Cardiac fibroblast (primary cell): ENCODE measurements at regions not wholly inside any gene's neighbourhood (a gene's known extent, or its start where the extent isn't known, plus 50 kb on each side); places are given as distances from the start of the nearest gene placed in this dataset.
A peak's percentile ranks its signal among the peaks of the same experiment; 100 is the strongest.

Experiments used
- DNase-seq, 2 donors: peaks; one replicate each; pipeline versions ENCODE4 v3.0.0 to v3.0.0-alpha.2; 2010; ENCODE audit warnings: low read depth in 2 of 2
- H3K4me3 ChIP-seq, 2 donors: replicated peaks in 1 of 2; 1 replicate in 1 of 2; 2 replicates in 1 of 2; pipeline ENCODE4 v1.5.1; 2011; ENCODE audit warnings: low read depth in 2 of 2, low read length in 2 of 2, mild to moderate bottlenecking in 2 of 2, moderate library complexity in 1 of 2
- CTCF ChIP-seq: IDR thresholded peaks from one replicate; pipeline ENCODE4 v1.5.1; 2011; ENCODE audit warnings: low read depth, mild to moderate bottlenecking, low read length, inconsistent platforms

GRCh38 chr4:19983072-19983471, 268.6 kb upstream of the SLIT2 start:
- peak; percentile 93 to 98 for DNase-seq
- H3K4me3 ChIP-seq: no peak overlapping the region
- no peak for TF ChIP-seq CTCF

DNA sequence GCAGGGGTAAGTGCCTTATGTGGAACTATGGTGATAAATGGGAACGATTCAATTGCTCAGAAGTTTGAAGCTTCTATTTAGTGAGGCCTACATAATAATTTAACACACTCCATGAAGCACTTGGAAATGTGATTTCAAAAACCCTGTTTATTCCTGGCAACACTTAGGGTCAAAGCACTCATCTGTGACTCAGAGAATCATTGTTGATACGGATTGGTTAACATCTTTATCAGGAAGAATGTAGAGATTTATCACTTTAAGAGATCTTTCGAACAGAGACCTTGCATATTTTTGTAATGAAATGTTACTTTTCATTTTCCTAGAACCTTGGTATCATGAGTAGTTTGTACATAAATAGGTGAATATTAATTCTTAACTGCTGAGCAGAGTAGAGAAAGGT, 269.1 kb upstream of the SLIT2 start:
- no peak for TF ChIP-seq CTCF
- H3K4me3 ChIP-seq: no peak overlapping the region
- peak; percentile 45 to 77 for DNase-seq

- no peak for TF ChIP-seq CTCF
- H3K4me3 ChIP-seq: no peak overlapping the region
- DNase-seq: peak; percentile 8 to 60
These were observed 279.9 kb upstream of the SLIT2 start for GRCh38 chr4:19971829-19972228.

DNA sequence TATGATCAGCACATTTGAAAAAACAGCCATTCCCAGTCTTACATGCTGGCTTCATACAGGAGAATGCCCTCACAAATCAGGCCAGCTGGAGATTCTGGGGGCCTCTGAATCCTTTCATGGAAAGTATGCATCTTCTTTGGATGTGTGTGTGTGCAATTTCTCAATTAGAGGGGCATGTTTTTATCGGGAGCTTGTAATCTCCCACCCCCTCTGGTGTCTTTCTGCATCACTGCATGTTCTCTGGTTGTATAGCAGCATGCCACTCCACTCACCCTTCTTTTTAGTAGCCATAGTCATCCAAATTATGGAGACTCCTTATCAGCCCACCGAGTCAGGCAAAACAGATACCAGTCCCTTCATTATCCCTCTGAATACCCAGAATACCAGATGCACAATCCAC, 282.2 kb upstream of the SLIT2 start:
- TF ChIP-seq CTCF: no peak
- no peak overlapping the region for H3K4me3 ChIP-seq
- DNase-seq: peak in 1 of 2 donors; percentile 10

GRCh38 chr4:19961091-19961490, 290.6 kb upstream of the SLIT2 start:
- H3K4me3 ChIP-seq: no peak overlapping the region
- peak; percentile 48 for DNase-seq
- no peak for TF ChIP-seq CTCF

- H3K4me3 ChIP-seq: no peak overlapping the region
- DNase-seq: no peak
- no peak for TF ChIP-seq CTCF
These were observed 292.9 kb upstream of the SLIT2 start for GRCh38 chr4:19958848-19959247.

- no peak overlapping the region for H3K4me3 ChIP-seq
- no peak for TF ChIP-seq CTCF
- peak; percentile 71 to 85 for DNase-seq
These were observed 304.4 kb upstream of the SLIT2 start for GRCh38 chr4:19947349-19947748.
